ENCODE measurements at regions not wholly inside any gene's neighbourhood (a gene's known extent, or its start where the extent isn't known, plus 50 kb on each side); places are given as distances from the start of the nearest gene placed in this dataset.

- Histone ChIP-seq H3K27me3 (replicated peaks in 1 of 2; ENCODE audit: control insufficient read depth in 2 of 2, extremely low read depth in 1 of 2, insufficient read depth in 2 of 2, low read length in 1 of 2) (peaks cover 0 to 6% of the 10 kb centered on the region in 2 experiments), H3K4me3 (ENCODE audit: control insufficient read depth in 1 of 2, extremely low read depth in 1 of 2, low read length in 1 of 2) (no peak overlapping the region), H3K36me3 (ENCODE audit: control insufficient read depth in 2 of 2, extremely low read depth in 1 of 2, insufficient read depth in 1 of 2, low read length in 1 of 2) (no peaks in the 10 kb centered on the region), H3K9me3 (no peaks in the 10 kb centered on the region), H3K27ac (ENCODE audit: low read length) (no peak overlapping the region), H3K4me1 (ENCODE audit: control insufficient read depth in 1 of 2, extremely low read depth in 1 of 2, insufficient read depth in 2 of 2, low read length in 2 of 2) (no peaks in the 10 kb centered on the region)
- ChIA-PET CTCF (interaction anchor here in 1 of 2 donors (0.6 kb wide), 1 partner anchor 61 kb away, joined by 5 read pairs; no protein-coding TSS in a partner anchor), POLR2A (no interaction called here)
- Mint-ChIP-seq H3K27ac (no peak overlapping the region), H3K36me3 (no peaks in the 10 kb centered on the region), H3K4me3 (no peak overlapping the region), H3K4me1 (peaks cover 0 to 3% (median 0%) of the 10 kb centered on the region in 3 donors), H3K9me3 (no peaks in the 10 kb centered on the region), H3K27me3 (peaks cover 14 to 27% of the 10 kb centered on the region in 2 donors)
- ATAC-seq (replicated peaks in 1 of 4) = no peak
- no peak for DNase-seq
- 95% methylated on average over 6 of the region's 8 CpGs for WGBS (ENCODE audit: insufficient coverage)
These were observed 51.6 kb upstream of the ASIP start for GRCh38 chr20:34189572-34190163.

DNA sequence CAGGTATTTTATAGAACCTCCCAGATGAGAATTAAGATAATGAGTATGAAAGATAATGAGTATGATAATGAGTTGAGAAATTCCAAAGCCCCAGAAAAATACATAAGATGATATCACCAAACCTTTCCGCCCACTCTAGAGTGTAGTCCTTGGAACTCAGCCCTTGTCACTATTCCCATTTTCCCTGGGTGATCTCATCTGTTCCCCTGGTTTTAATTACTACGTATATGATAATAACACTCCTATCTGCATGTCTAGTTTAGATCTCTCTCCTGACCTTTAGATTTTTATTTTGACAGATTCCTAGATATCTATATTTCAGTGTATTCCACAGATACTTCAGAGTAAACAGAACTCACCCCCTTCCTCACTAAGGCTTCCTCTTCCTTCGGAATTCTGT, 51.0 kb upstream of the ASIP start:
- no peak overlapping the region for H3K27ac Mint-ChIP-seq
- ATAC-seq (replicated peaks in 1 of 4) = no peak

GRCh38 chr20:34190679-34191090, 50.5 kb upstream of the ASIP start:
- H3K36me3 ChIP-seq (ENCODE audit: control insufficient read depth in 2 of 2, extremely low read depth in 1 of 2, insufficient read depth in 1 of 2, low read length in 1 of 2) = no peaks in the 10 kb centered on the region
- Mint-ChIP-seq H3K4me1 (peaks cover 0 to 3% (median 0%) of the 10 kb centered on the region in 3 donors), H3K4me3 (no peak overlapping the region), H3K9me3 (no peaks in the 10 kb centered on the region), H3K27ac (no peak overlapping the region), H3K36me3 (no peaks in the 10 kb centered on the region), H3K27me3 (peaks cover 15 to 34% of the 10 kb centered on the region in 2 donors)
- no peaks in the 10 kb centered on the region for H3K4me1 ChIP-seq (ENCODE audit: control insufficient read depth in 1 of 2, extremely low read depth in 1 of 2, insufficient read depth in 2 of 2, low read length in 2 of 2)
- H3K27me3 ChIP-seq (replicated peaks in 1 of 2; ENCODE audit: control insufficient read depth in 2 of 2, extremely low read depth in 1 of 2, insufficient read depth in 2 of 2, low read length in 1 of 2) = peaks cover 0 to 10% of the 10 kb centered on the region in 2 experiments
- no peaks in the 10 kb centered on the region for H3K9me3 ChIP-seq
- CTCF ChIA-PET = interaction anchor here in 1 of 2 donors (1.0 to 1.1 kb wide), 2 partner anchors 348 to 579 kb away, joined by 3 to 9 read pairs; no protein-coding TSS in a partner anchor
- POLR2A ChIA-PET = interaction anchor here in 1 of 2 donors (0.6 kb wide), 1 partner anchor 1266 kb away, joined by 4 read pairs; no protein-coding TSS in a partner anchor
- 33% methylated on average over 3 of the region's 3 CpGs for WGBS (ENCODE audit: insufficient coverage)
- ATAC-seq (replicated peaks in 1 of 4) (peak in 2 of 4 experiments; percentile 50 to 63), DNase-seq (peak in 17 of 35 experiments; percentile 1 to 51 (median 14))
- H3K4me3 ChIP-seq (ENCODE audit: control insufficient read depth in 1 of 2, extremely low read depth in 1 of 2, low read length in 1 of 2) = no peak overlapping the region
- no peak overlapping the region for H3K27ac ChIP-seq (ENCODE audit: low read length)

More for the DNA sequence above, 51.0 kb upstream of the ASIP start:
- ChIA-PET POLR2A (interaction anchor here in 1 of 2 donors (0.6 kb wide), 1 partner anchor 1266 kb away, joined by 4 read pairs; no protein-coding TSS in a partner anchor), CTCF (interaction anchor here in 1 of 2 donors (1.0 to 1.1 kb wide), 2 partner anchors 348 to 579 kb away, joined by 3 to 9 read pairs; no protein-coding TSS in a partner anchor)
- Histone ChIP-seq H3K4me3 (ENCODE audit: control insufficient read depth in 1 of 2, extremely low read depth in 1 of 2, low read length in 1 of 2) (no peak overlapping the region), H3K27ac (ENCODE audit: low read length) (no peak overlapping the region), H3K9me3 (no peaks in the 10 kb centered on the region), H3K4me1 (ENCODE audit: control insufficient read depth in 1 of 2, extremely low read depth in 1 of 2, insufficient read depth in 2 of 2, low read length in 2 of 2) (no peaks in the 10 kb centered on the region), H3K27me3 (replicated peaks in 1 of 2; ENCODE audit: control insufficient read depth in 2 of 2, extremely low read depth in 1 of 2, insufficient read depth in 2 of 2, low read length in 1 of 2) (peaks cover 0 to 9% of the 10 kb centered on the region in 2 experiments), H3K36me3 (ENCODE audit: control insufficient read depth in 2 of 2, extremely low read depth in 1 of 2, insufficient read depth in 1 of 2, low read length in 1 of 2) (no peaks in the 10 kb centered on the region)
- Mint-ChIP-seq H3K4me3 (no peak overlapping the region), H3K4me1 (peaks cover 0 to 3% (median 0%) of the 10 kb centered on the region in 3 donors), H3K9me3 (no peaks in the 10 kb centered on the region), H3K36me3 (no peaks in the 10 kb centered on the region), H3K27me3 (peaks cover 17 to 30% of the 10 kb centered on the region in 2 donors)
- no peak for DNase-seq
- 54% methylated on average over 3 of the region's 3 CpGs for WGBS (ENCODE audit: insufficient coverage)
